Naive thymus-derived CD8-positive, alpha-beta T cell (primary cell): ENCODE measurements at regions not wholly inside any gene's neighbourhood (a gene's known extent, or its start where the extent isn't known, plus 50 kb on each side); places are given as distances from the start of the nearest gene placed in this dataset.
"Not testable (repeated sequence)": the region's sequence is repeated elsewhere in the genome, so short reads cannot be mapped to it uniquely, and the experiment has no call there.

ENCODE experiments used
- ATAC-seq, 2 donors: fragments of 150-1000 bp; cut with Tn5 transposase in 1 of 2; sonication (Bioruptor Pico), chemical (Tn5 transposase) in 1 of 2; 1 replicate in 1 of 2; 2 replicates in 1 of 2; pipeline ENCODE4 v1.10.0; 2021; ENCODE audit warnings: mild to moderate bottlenecking in 2 of 2, moderate library complexity in 2 of 2
- POLR2A ChIA-PET: fragments of 350-600 bp; sonication (Branson Sonifier 250); formaldehyde crosslinking; loops from one replicate; lab custom pipeline; 2021; ENCODE audit warnings: antibody characterized with exemption; lab: Charles Lee
- DNase-seq, 10 donors: peaks; one replicate each; pipeline versions ENCODE4 v3.0.0 to v3.0.0-alpha.2; 2020 to 2022
- H3K27ac Mint-ChIP-seq, 10 donors: one replicate each; pipeline ENCODE4 v1.8.0; 2020 to 2022; ENCODE audit warnings: mild to moderate bottlenecking in 10 of 10, mixed read lengths in 10 of 10, moderate library complexity in 4 of 10, inconsistent platforms in 1 of 10
- H3K27me3 Mint-ChIP-seq, 5 donors: one replicate each; pipeline ENCODE4 v1.8.0; 2021 to 2022; ENCODE audit warnings: mixed read lengths in 5 of 5
- H3K36me3 Mint-ChIP-seq, 3 donors: one replicate each; pipeline ENCODE4 v1.8.0; 2020 to 2022; ENCODE audit warnings: mixed read lengths in 3 of 3, mild to moderate bottlenecking in 2 of 3, inconsistent platforms in 1 of 3
- H3K4me1 Mint-ChIP-seq, 4 donors: one replicate each; pipeline ENCODE4 v1.8.0; 2021 to 2022; ENCODE audit warnings: mixed read lengths in 4 of 4
- H3K4me3 Mint-ChIP-seq, 10 donors: one replicate each; pipeline ENCODE4 v1.8.0; 2020 to 2022; ENCODE audit warnings: mild to moderate bottlenecking in 10 of 10, mixed read lengths in 10 of 10, moderate library complexity in 6 of 10, inconsistent platforms in 1 of 10
- H3K9me3 Mint-ChIP-seq, 9 donors: one replicate each; pipeline ENCODE4 v1.8.0; 2020 to 2022; ENCODE audit warnings: mixed read lengths in 9 of 9, mild to moderate bottlenecking in 3 of 9, inconsistent platforms in 1 of 9, moderate library complexity in 1 of 9

GRCh38 chr1:192513697-192514096 is 61.9 kb upstream of the RGS1 start:
- peak overlapping the region in 2 of 10 donors; percentile 41 to 52 for H3K27ac Mint-ChIP-seq
- no peaks in the 10 kb centered on the region for H3K36me3 Mint-ChIP-seq
- peaks cover 15 to 49% (median 25%) of the 10 kb centered on the region in 4 donors for H3K4me1 Mint-ChIP-seq
- ATAC-seq (no peak), DNase-seq (no peak)
- no peak overlapping the region for H3K4me3 Mint-ChIP-seq
- no peaks in the 10 kb centered on the region for H3K9me3 Mint-ChIP-seq
- POLR2A ChIA-PET: no interaction called here
- peaks cover 0 to 15% (median 7%) of the 10 kb centered on the region in 5 donors for H3K27me3 Mint-ChIP-seq

- Mint-ChIP-seq H3K36me3 (no peaks in the 10 kb centered on the region), H3K27ac (peak overlapping the region; percentile 85 to 96 (median 90)), H3K4me1 (peaks cover 13 to 66% (median 25%) of the 10 kb centered on the region in 4 donors), H3K27me3 (peaks cover 0 to 3% (median 0%) of the 10 kb centered on the region in 5 donors), H3K4me3 (peak overlapping the region; percentile 59 to 84 (median 79)), H3K9me3 (no peaks in the 10 kb centered on the region)
- DNase-seq: peak in 9 of 10 donors; percentile 41 to 89 (median 72)
- peak; percentile 96 for ATAC-seq
- POLR2A ChIA-PET: interaction anchor here (1.4 kb wide), 1 partner anchor 605 kb away, joined by 4 read pairs; the partner anchor contains the start of gene CDC73
Measured at GRCh38 chr1:192516776-192517297, 58.7 kb upstream of the RGS1 start.

GRCh38 chr1:192517716-192518355 is 57.7 kb upstream of the RGS1 start:
- H3K4me3 Mint-ChIP-seq, H3K9me3 Mint-ChIP-seq, DNase-seq, POLR2A ChIA-PET, ATAC-seq, H3K36me3 Mint-ChIP-seq, H3K27me3 Mint-ChIP-seq: not testable (repeated sequence)
- peak overlapping the region; percentile 4 to 96 (median 88) for H3K27ac Mint-ChIP-seq
- H3K4me1 Mint-ChIP-seq: peaks cover 12 to 67% (median 25%) of the 10 kb centered on the region in 4 donors

GRCh38 chr1:192518700-192519099 is 56.9 kb upstream of the RGS1 start:
- no peak for ATAC-seq
- H3K27me3 Mint-ChIP-seq: no peaks in the 10 kb centered on the region
- H3K4me1 Mint-ChIP-seq: peaks cover 10 to 60% (median 25%) of the 10 kb centered on the region in 4 donors
- DNase-seq: no peak
- H3K4me3 Mint-ChIP-seq: no peak overlapping the region
- H3K36me3 Mint-ChIP-seq: no peaks in the 10 kb centered on the region
- no peak overlapping the region for H3K27ac Mint-ChIP-seq
- POLR2A ChIA-PET: no interaction called here
- H3K9me3 Mint-ChIP-seq: no peaks in the 10 kb centered on the region

GRCh38 chr1:192521734-192522133 is 53.8 kb upstream of the RGS1 start:
- POLR2A ChIA-PET: no interaction called here
- H3K27me3 Mint-ChIP-seq: peaks cover 0 to 6% (median 0%) of the 10 kb centered on the region in 5 donors
- peak overlapping the region in 1 of 10 donors; percentile 4 for H3K4me3 Mint-ChIP-seq
- H3K36me3 Mint-ChIP-seq: no peaks in the 10 kb centered on the region
- H3K27ac Mint-ChIP-seq: peak overlapping the region in 3 of 10 donors; percentile 23 to 60 (median 49)
- peaks cover 3 to 35% (median 6%) of the 10 kb centered on the region in 4 donors for H3K4me1 Mint-ChIP-seq
- no peaks in the 10 kb centered on the region for H3K9me3 Mint-ChIP-seq
- ATAC-seq (no peak), DNase-seq (no peak)

GRCh38 chr1:192522673-192523072 is 52.9 kb upstream of the RGS1 start:
- DNase-seq (no peak), ATAC-seq (no peak)
- H3K27ac Mint-ChIP-seq: no peak overlapping the region
- H3K36me3 Mint-ChIP-seq: no peaks in the 10 kb centered on the region
- H3K9me3 Mint-ChIP-seq: no peaks in the 10 kb centered on the region
- peaks cover 0 to 26% (median 0%) of the 10 kb centered on the region in 4 donors for H3K4me1 Mint-ChIP-seq
- POLR2A ChIA-PET: no interaction called here
- peaks cover 0 to 6% (median 0%) of the 10 kb centered on the region in 5 donors for H3K27me3 Mint-ChIP-seq
- no peak overlapping the region for H3K4me3 Mint-ChIP-seq

- ATAC-seq: no peak
- no peaks in the 10 kb centered on the region for H3K9me3 Mint-ChIP-seq
- POLR2A ChIA-PET: no interaction called here
- DNase-seq: no peak
- H3K36me3 Mint-ChIP-seq: no peaks in the 10 kb centered on the region
- no peak overlapping the region for H3K4me3 Mint-ChIP-seq
- H3K27ac Mint-ChIP-seq: no peak overlapping the region
- peaks cover 0 to 6% (median 0%) of the 10 kb centered on the region in 5 donors for H3K27me3 Mint-ChIP-seq
- H3K4me1 Mint-ChIP-seq: peaks cover 0 to 23% (median 0%) of the 10 kb centered on the region in 4 donors
Measured at GRCh38 chr1:192524223-192524622, 51.4 kb upstream of the RGS1 start.
